HT-29 (cell line): ENCODE measurements at regions not wholly inside any gene's neighbourhood (a gene's known extent, or its start where the extent isn't known, plus 50 kb on each side); places are given as distances from the start of the nearest gene placed in this dataset.
"Not testable (repeated sequence)": the region's sequence is repeated elsewhere in the genome, so short reads cannot be mapped to it uniquely, and the experiment has no call there.

Source experiments
- DNase-seq: peaks from one replicate; pipeline ENCODE4 v3.0.0-alpha.2; 2015; ENCODE audit warnings: low spot score

GRCh38 chr5:17399931-17400330 is 98.1 kb upstream of the TAF11L2 start:
- DNase-seq: no peak

- DNase-seq: no peak
Observed at GRCh38 chr5:17400724-17401469, 97.1 kb upstream of the TAF11L2 start.

- DNase-seq: no peak
Observed at GRCh38 chr5:17401470-17402288, 96.4 kb upstream of the TAF11L2 start.

GRCh38 chr5:17402289-17403121 is 95.5 kb upstream of the TAF11L2 start:
- no peak for DNase-seq

- DNase-seq: no peak
Observed at GRCh38 chr5:17403695-17404490, 94.1 kb upstream of the TAF11L2 start.

GRCh38 chr5:17405976-17406375 is 92.1 kb upstream of the TAF11L2 start:
- DNase-seq: no peak

GRCh38 chr5:17406423-17406838 is 91.6 kb upstream of the TAF11L2 start:
- DNase-seq: no peak

- no peak for DNase-seq
Observed at GRCh38 chr5:17411436-17412402, 86.3 kb upstream of the TAF11L2 start.

GRCh38 chr5:17412760-17413671 is 85.0 kb upstream of the TAF11L2 start:
- no peak for DNase-seq

GRCh38 chr5:17413691-17414090 is 84.3 kb upstream of the TAF11L2 start:
- no peak for DNase-seq

GRCh38 chr5:17415321-17415758 is 82.7 kb upstream of the TAF11L2 start:
- no peak for DNase-seq

- DNase-seq: not testable (repeated sequence)
Observed at GRCh38 chr5:17416374-17416773, 81.7 kb upstream of the TAF11L2 start.

GRCh38 chr5:17424674-17425073 is 73.4 kb upstream of the TAF11L2 start:
- DNase-seq: no peak

- DNase-seq: no peak
Observed at GRCh38 chr5:17425385-17426070, 72.5 kb upstream of the TAF11L2 start.

GRCh38 chr5:17426104-17426749 is 71.8 kb upstream of the TAF11L2 start:
- no peak for DNase-seq

GRCh38 chr5:17428176-17428800 is 69.7 kb upstream of the TAF11L2 start:
- DNase-seq: no peak

GRCh38 chr5:17429353-17429752 is 68.7 kb upstream of the TAF11L2 start:
- DNase-seq: no peak
